Breast epithelium (tissue), 3 donors: ENCODE measurements at regions not wholly inside any gene's neighbourhood (a gene's known extent, or its start where the extent isn't known, plus 50 kb on each side); places are given as distances from the start of the nearest gene placed in this dataset.

Experiments used
- POLR2AphosphoS5 ChIP-seq, 3 donors: sonication (generic); formaldehyde crosslinking; IDR thresholded peaks; one replicate each; pipeline ENCODE4 v1.6.1; 2017; ENCODE audit warnings: antibody characterized with exemption in 3 of 3
- TF ChIP-seq, protein P1 (sequence below), 3 donors: fragments of 450-650 bp; IDR thresholded peaks; one replicate each; pipeline ENCODE4 v1.5.1; 2016 to 2017; ENCODE audit warnings: antibody characterized with exemption in 3 of 3, mild to moderate bottlenecking in 3 of 3, moderate library complexity in 3 of 3

DNA sequence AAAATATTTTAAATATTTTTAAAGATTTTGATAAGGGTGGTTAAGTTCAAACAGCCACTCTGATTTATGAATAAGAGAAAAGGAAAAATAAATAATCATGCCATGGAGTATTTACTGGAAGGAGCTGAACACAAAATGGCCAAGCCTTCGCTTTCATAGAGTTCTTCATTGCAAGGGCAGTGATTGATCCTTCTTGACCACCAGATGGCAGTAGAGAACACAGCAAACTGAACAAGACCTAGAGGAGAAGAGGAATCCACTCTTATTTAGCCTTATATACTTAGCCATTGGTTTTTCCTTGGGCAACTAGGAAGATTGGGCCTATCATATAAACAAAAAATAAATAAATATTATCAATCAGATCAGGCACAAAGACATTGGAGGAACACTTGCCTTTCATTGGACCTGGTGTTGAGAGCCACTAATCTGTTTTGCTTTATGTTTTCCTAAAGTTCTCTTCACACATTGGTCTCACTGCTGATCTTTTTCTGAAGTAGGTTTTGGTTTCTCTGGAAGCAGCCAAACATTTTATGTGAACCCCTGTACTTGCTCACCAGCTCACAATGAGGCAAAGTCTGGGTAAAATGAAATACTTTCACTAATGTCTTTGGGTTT is 58.1 kb upstream of the PARM1 start:
- TF ChIP-seq, protein P1, sequence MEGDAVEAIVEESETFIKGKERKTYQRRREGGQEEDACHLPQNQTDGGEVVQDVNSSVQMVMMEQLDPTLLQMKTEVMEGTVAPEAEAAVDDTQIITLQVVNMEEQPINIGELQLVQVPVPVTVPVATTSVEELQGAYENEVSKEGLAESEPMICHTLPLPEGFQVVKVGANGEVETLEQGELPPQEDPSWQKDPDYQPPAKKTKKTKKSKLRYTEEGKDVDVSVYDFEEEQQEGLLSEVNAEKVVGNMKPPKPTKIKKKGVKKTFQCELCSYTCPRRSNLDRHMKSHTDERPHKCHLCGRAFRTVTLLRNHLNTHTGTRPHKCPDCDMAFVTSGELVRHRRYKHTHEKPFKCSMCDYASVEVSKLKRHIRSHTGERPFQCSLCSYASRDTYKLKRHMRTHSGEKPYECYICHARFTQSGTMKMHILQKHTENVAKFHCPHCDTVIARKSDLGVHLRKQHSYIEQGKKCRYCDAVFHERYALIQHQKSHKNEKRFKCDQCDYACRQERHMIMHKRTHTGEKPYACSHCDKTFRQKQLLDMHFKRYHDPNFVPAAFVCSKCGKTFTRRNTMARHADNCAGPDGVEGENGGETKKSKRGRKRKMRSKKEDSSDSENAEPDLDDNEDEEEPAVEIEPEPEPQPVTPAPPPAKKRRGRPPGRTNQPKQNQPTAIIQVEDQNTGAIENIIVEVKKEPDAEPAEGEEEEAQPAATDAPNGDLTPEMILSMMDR (IDR thresholded peaks at IDR 0.05) = peak; percentile 69 to 87 (median 72)
- TF ChIP-seq POLR2AphosphoS5 (IDR thresholded peaks at IDR 0.05) = no peak
